Amygdala (tissue), 56 donors: ENCODE measurements at regions not wholly inside any gene's neighbourhood (a gene's known extent, or its start where the extent isn't known, plus 50 kb on each side); places are given as distances from the start of the nearest gene placed in this dataset.
A peak's percentile ranks its signal among the peaks of the same experiment; 100 is the strongest.

ENCODE experiments used
- DNase-seq, 56 donors: peaks; one replicate each; lab custom pipeline; 2025; lab: John Stamatoyannopoulos, UW

GRCh38 chr13:43983373-43983772, 103.7 kb downstream of the LACC1 start:
- no peak for DNase-seq

- DNase-seq: no peak
These were observed 104.6 kb downstream of the LACC1 start for GRCh38 chr13:43984292-43984691.

GRCh38 chr13:43985422-43986072, 105.8 kb downstream of the LACC1 start:
- no peak for DNase-seq

- DNase-seq: no peak
These were observed 106.8 kb downstream of the LACC1 start for GRCh38 chr13:43986421-43986981.

GRCh38 chr13:43988302-43988701, 108.6 kb downstream of the LACC1 start:
- DNase-seq: no peak

GRCh38 chr13:43990021-43990420, 110.3 kb downstream of the LACC1 start:
- no peak for DNase-seq

- no peak for DNase-seq
These were observed 111.1 kb downstream of the LACC1 start for GRCh38 chr13:43990829-43991228.

GRCh38 chr13:43991773-43992201, 112.1 kb downstream of the LACC1 start:
- no peak for DNase-seq

GRCh38 chr13:43992211-43992610, 112.5 kb downstream of the LACC1 start:
- no peak for DNase-seq

GRCh38 chr13:43994999-43995859, 115.5 kb downstream of the LACC1 start:
- DNase-seq: no peak

GRCh38 chr13:43996221-43996620, 116.5 kb downstream of the LACC1 start:
- no peak for DNase-seq

GRCh38 chr13:44003481-44003880, 123.8 kb downstream of the LACC1 start:
- DNase-seq: no peak

GRCh38 chr13:44004878-44005277, 125.2 kb downstream of the LACC1 start:
- no peak for DNase-seq

- no peak for DNase-seq
These were observed 127.7 kb downstream of the LACC1 start for GRCh38 chr13:44007451-44007850.

GRCh38 chr13:44011036-44011435, 131.3 kb downstream of the LACC1 start:
- DNase-seq: no peak

- DNase-seq: peak in 1 of 56 donors; percentile 7
These were observed 133.4 kb downstream of the LACC1 start for GRCh38 chr13:44012910-44013757.

- DNase-seq: peak in 2 of 56 donors; percentile 4 to 48
These were observed 134.1 kb downstream of the LACC1 start for GRCh38 chr13:44013758-44014291.

GRCh38 chr13:44014501-44014900, 134.8 kb downstream of the LACC1 start:
- DNase-seq: no peak

- DNase-seq: no peak
These were observed 135.4 kb downstream of the LACC1 start for GRCh38 chr13:44015118-44015517.

- no peak for DNase-seq
These were observed 136.1 kb downstream of the LACC1 start for GRCh38 chr13:44015811-44016210.
